Astrocyte of the cerebellum (primary cell): ENCODE measurements at regions not wholly inside any gene's neighbourhood (a gene's known extent, or its start where the extent isn't known, plus 50 kb on each side); places are given as distances from the start of the nearest gene placed in this dataset.

ENCODE experiments used
- DNase-seq: peaks from one replicate; pipeline ENCODE4 v3.0.0-alpha.2; 2011; ENCODE audit warnings: low read depth
- H3K4me3 ChIP-seq: 2 replicates; pipeline ENCODE4 v1.5.1; 2011; ENCODE audit warnings: mild to moderate bottlenecking, low read depth, low read length, moderate library complexity
- CTCF ChIP-seq: IDR thresholded peaks from 2 replicates; pipeline ENCODE4 v1.5.1; 2012; ENCODE audit warnings: low read length, low read depth, moderate library complexity, mild to moderate bottlenecking; ENCODE audit errors: missing control alignments
- in situ Hi-C: cut with HindIII; loops from 2 replicates; pipeline ENCODE4 v1.10.0; 2017; ENCODE audit warnings: low sequenced_read_pairs

GRCh38 chr15:38002883-38003477, 68.5 kb downstream of the TMCO5A start:
- peak; percentile 69 for DNase-seq
- in situ Hi-C loops, result loop anchor here (5.0 to 25.0 kb wide), 2 partner anchors 359 to 674 kb away; no protein-coding TSS in a partner anchor
- TF ChIP-seq CTCF, result peak; percentile 75
- no peak overlapping the region for H3K4me3 ChIP-seq

GRCh38 chr15:38004218-38004861, 69.9 kb downstream of the TMCO5A start:
- no peak for TF ChIP-seq CTCF
- no peak overlapping the region for H3K4me3 ChIP-seq
- no peak for DNase-seq
- in situ Hi-C loops, result loop anchor here (5.0 to 25.0 kb wide), 2 partner anchors 358 to 673 kb away; no protein-coding TSS in a partner anchor

GRCh38 chr15:38005953-38006808, 71.7 kb downstream of the TMCO5A start:
- in situ Hi-C loops, result loop anchor here (25.0 kb wide), 1 partner anchor 356 kb away; no protein-coding TSS in a partner anchor
- DNase-seq, result no peak
- TF ChIP-seq CTCF, result no peak
- no peak overlapping the region for H3K4me3 ChIP-seq

- no peak overlapping the region for H3K4me3 ChIP-seq
- in situ Hi-C loops, result loop anchor here (25.0 kb wide), 1 partner anchor 352 kb away; no protein-coding TSS in a partner anchor
- peak; percentile 27 for DNase-seq
- peak; percentile 51 for TF ChIP-seq CTCF
These were observed 76.0 kb downstream of the TMCO5A start for GRCh38 chr15:38010395-38010794.

- H3K4me3 ChIP-seq, result no peak overlapping the region
- no peak for TF ChIP-seq CTCF
- in situ Hi-C loops, result loop anchor here (25.0 kb wide), 1 partner anchor 349 kb away; no protein-coding TSS in a partner anchor
- no peak for DNase-seq
These were observed 78.5 kb downstream of the TMCO5A start for GRCh38 chr15:38012894-38013293.

- no peak for TF ChIP-seq CTCF
- DNase-seq, result no peak
- no peak overlapping the region for H3K4me3 ChIP-seq
- in situ Hi-C loops, result loop anchor here (25.0 kb wide), 1 partner anchor 345 kb away; no protein-coding TSS in a partner anchor
These were observed 83.3 kb downstream of the TMCO5A start for GRCh38 chr15:38017721-38018120.
